HAP-1 (cell line): ENCODE measurements at regions not wholly inside any gene's neighbourhood (a gene's known extent, or its start where the extent isn't known, plus 50 kb on each side); places are given as distances from the start of the nearest gene placed in this dataset.

Experiments used
- DNase-seq, 2 experiments: peaks; one replicate each; pipeline ENCODE4 v3.0.0-alpha.2; 2016 to 2020; ENCODE audit warnings: low spot score in 2 of 2
- H3K27me3 ChIP-seq: fragments of 250-450 bp; sonication (Bioruptor Pico); 2 replicates; pipeline ENCODE4 v1.5.1; 2020; ENCODE audit warnings: low read depth, mild to moderate bottlenecking, moderate library complexity
- H3K36me3 ChIP-seq: fragments of 250-450 bp; sonication (Bioruptor Pico); replicated peaks from 2 replicates; pipeline ENCODE4 v1.5.1; 2020; ENCODE audit warnings: mild to moderate bottlenecking
- H3K4me1 ChIP-seq: fragments of 250-450 bp; sonication (Bioruptor Pico); 2 replicates; pipeline ENCODE4 v1.5.1; 2020; ENCODE audit warnings: mild to moderate bottlenecking
- H3K4me3 ChIP-seq: fragments of 250-450 bp; sonication (Bioruptor Pico); 2 replicates; pipeline ENCODE4 v1.5.1; 2020; ENCODE audit warnings: mild to moderate bottlenecking, moderate library complexity
- H3K9me3 ChIP-seq: fragments of 250-450 bp; sonication (Bioruptor Pico); 2 replicates; pipeline ENCODE4 v1.5.1; 2020; ENCODE audit warnings: mild to moderate bottlenecking, moderate library complexity
- in situ Hi-C: fragments of 300-500 bp; cut with MboI; formaldehyde crosslinking; loops from 3 replicates; pipeline ENCODE4 v1.14.3; 2020; ENCODE audit warnings: low sequenced_read_pairs, inconsistent platforms, mixed read lengths

DNA sequence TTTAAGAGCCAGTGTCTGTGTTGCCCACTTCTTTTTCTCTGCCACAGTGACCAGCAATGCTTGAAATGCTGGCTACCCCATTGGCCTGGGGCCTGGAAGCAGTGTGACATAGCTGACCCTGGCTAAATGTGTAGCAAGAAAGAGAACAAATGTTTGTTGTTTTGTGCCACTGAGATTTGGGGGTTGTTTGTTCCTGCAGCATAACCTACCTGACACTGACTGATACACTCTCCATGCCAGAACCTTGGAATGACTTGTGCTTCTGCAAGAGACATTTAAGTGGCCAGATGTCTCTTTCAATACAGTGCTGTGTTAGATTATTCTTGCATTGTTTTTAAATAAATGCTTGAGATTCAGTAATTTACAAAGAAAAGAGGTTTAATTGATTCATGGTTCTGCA lies 411.5 kb downstream of the TYW1 start:
- Histone ChIP-seq H3K27me3 (no peaks in the 10 kb centered on the region), H3K9me3 (no peaks in the 10 kb centered on the region), H3K4me1 (no peaks in the 10 kb centered on the region), H3K4me3 (no peak overlapping the region), H3K36me3 (no peaks in the 10 kb centered on the region)
- no peak for DNase-seq
- in situ Hi-C loops = no loop called here

DNA sequence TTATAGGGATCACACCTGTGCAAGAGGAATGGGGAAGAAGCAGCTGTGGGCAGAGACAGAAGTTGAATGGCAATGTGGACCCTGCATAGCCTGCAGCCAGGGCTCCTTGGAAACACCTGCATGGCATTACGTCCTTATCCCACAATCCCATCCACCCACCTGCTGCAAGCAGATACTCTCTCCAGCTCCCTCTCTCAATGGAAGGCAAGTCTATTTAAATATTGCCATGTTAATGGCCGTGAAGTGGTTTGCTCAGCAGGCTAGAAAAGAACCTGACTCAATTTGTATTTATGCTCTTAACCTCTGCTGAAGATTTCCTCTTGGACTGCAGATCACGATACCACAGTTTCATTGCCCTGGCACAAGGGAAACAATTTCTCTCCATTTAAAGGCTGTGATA lies 417.0 kb downstream of the TYW1 start:
- H3K4me1 ChIP-seq = no peaks in the 10 kb centered on the region
- no peak for DNase-seq
- no peaks in the 10 kb centered on the region for H3K27me3 ChIP-seq
- no peak overlapping the region for H3K4me3 ChIP-seq
- in situ Hi-C loops = no loop called here
- H3K36me3 ChIP-seq = no peaks in the 10 kb centered on the region
- no peaks in the 10 kb centered on the region for H3K9me3 ChIP-seq

DNA sequence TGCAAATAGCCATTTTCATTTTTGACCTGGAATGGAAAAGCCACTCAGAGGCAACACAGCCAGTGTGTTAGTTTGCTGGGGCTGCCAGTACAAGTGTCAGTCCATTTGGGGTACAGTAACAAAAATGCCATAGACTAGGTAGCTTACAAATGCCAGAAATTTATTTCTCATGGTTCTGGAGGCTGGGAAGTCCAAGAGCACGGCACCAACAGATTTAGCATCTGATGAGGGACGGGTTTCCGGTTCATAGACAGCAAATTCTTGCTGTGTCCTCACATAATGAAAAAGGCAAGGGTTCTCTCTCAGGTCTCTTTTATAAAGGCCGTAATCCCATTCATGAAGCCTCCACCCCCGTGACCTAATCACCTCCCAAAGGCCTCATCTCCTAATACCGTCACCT lies 418.2 kb downstream of the TYW1 start:
- no peak for DNase-seq
- Histone ChIP-seq H3K9me3 (no peaks in the 10 kb centered on the region), H3K4me3 (no peak overlapping the region), H3K36me3 (no peaks in the 10 kb centered on the region), H3K27me3 (no peaks in the 10 kb centered on the region), H3K4me1 (no peaks in the 10 kb centered on the region)
- in situ Hi-C loops = no loop called here

DNA sequence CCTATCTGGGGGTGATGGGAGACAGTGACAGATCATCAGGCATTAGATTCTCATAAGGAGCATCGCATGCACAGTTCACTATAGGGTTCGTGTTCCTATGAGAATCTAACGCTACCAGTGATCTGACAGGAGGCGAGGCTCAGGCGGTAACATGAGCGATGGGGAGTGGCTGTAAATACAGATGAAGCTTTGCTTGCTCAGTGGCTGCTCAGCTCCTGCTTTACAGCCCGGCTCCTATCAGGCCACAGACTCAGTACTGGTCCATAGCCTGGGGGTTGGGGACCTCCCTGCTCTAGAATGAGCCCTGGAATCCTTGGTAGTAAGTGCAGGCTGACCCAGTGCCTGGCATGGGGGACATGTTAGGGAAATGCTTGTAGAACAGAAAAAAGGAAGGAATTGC lies 426.0 kb downstream of the TYW1 start:
- no peak overlapping the region for H3K4me3 ChIP-seq
- H3K27me3 ChIP-seq = no peaks in the 10 kb centered on the region
- H3K36me3 ChIP-seq = no peaks in the 10 kb centered on the region
- H3K4me1 ChIP-seq = no peaks in the 10 kb centered on the region
- H3K9me3 ChIP-seq = no peaks in the 10 kb centered on the region
- in situ Hi-C loops = no loop called here
- DNase-seq = no peak

DNA sequence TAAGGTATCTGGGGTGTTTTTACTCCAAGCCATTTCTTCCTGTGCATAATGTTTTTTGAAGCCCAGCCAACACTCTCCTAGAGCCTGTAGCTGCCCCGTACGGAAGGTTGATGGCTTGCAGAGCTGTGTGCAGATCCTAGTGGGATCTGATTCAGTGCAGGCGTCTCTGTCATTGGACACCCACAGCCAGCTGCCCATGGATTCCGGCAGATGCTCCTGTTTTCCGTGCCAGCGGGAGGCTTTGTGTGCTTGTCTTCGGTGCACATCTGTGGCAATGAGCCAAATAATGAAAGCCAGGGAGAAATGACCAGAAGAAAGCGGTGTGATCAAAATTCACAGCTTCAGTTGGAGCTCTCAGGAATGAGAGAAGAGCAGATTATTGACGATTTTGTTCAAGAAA lies 426.4 kb downstream of the TYW1 start:
- H3K9me3 ChIP-seq = no peaks in the 10 kb centered on the region
- H3K4me3 ChIP-seq = no peak overlapping the region
- H3K4me1 ChIP-seq = no peaks in the 10 kb centered on the region
- no peaks in the 10 kb centered on the region for H3K27me3 ChIP-seq
- no peak for DNase-seq
- in situ Hi-C loops = no loop called here
- H3K36me3 ChIP-seq = no peaks in the 10 kb centered on the region

DNA sequence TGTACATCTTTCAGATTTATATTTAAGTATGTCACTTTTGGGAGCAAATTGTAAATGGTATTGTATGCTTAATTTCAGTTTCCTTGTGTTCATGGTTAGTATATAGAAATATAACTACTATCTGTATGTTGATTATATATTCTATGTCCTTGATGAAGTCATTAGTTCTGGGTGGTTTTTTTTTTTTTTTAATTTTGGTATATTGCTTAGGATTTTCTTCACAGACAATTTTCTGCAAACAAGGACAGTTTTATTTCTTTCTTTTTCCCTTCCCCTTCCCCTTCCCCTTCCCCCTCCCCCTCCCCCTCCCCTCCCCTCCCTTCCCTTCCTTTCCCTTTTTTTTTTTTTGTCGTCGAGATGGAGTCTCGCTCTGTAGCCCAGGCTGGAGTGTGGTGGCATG lies 430.0 kb downstream of the TYW1 start:
- no peak overlapping the region for H3K4me3 ChIP-seq
- no peaks in the 10 kb centered on the region for H3K36me3 ChIP-seq
- DNase-seq = no peak
- in situ Hi-C loops = no loop called here
- no peaks in the 10 kb centered on the region for H3K4me1 ChIP-seq
- H3K9me3 ChIP-seq = no peaks in the 10 kb centered on the region
- no peaks in the 10 kb centered on the region for H3K27me3 ChIP-seq

DNA sequence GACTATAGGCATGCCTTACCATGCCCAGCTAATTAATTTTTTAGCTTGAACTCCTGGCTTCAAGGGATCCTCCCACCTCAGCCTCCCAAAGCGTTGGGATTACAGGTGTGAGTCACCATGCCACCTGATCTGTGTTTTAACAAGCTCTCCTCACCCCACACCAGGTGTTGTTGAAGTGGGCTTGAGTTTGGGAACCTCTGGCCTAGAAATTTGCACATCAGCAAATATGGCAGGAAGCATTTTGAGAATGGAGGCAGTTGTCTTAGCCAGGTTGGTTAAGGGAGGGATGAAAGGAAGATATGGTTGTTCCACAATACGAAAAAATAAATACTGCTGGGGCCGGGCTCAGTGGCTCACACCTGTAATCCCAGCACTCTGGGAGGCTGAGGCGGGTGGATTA lies 433.1 kb downstream of the TYW1 start:
- Histone ChIP-seq H3K9me3 (no peaks in the 10 kb centered on the region), H3K27me3 (no peaks in the 10 kb centered on the region), H3K36me3 (no peaks in the 10 kb centered on the region), H3K4me1 (no peaks in the 10 kb centered on the region), H3K4me3 (no peak overlapping the region)
- in situ Hi-C loops = no loop called here
- DNase-seq = no peak

DNA sequence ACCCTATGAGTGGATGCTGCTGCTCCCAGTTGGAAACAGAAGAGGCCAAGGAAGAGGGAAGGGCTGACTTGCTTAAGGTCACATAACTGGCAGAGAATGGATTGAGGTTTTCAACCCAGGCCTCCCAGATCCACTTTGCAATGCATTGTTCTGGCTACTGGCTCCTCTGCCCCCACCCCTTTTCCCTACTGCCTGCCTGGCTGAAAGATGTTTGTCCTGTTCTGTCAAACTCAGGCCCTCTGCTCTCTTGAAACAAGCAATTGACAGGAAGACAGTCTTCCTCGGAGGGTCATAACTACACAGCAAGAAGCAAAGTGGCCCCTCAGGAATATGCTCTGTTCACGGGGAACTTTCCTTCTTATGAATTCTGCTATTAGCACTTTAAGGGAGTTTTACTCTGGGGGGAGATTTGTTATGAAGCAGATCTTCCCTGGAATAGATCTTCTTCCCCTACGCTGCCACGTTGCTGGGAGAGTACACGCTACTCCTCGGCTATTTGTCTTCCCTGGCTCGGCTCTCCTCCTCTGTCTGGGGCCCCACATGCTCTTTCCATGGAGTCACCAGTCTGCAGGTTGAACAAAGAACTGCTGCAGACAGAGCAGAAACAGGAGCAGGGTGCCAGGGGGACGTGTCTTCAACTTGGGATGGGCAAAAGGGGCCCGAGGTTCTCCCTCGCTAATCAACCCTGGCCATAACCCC lies 436.1 kb downstream of the TYW1 start:
- Histone ChIP-seq H3K27me3 (no peaks in the 10 kb centered on the region), H3K4me1 (no peaks in the 10 kb centered on the region), H3K36me3 (no peaks in the 10 kb centered on the region), H3K9me3 (no peaks in the 10 kb centered on the region), H3K4me3 (no peak overlapping the region)
- DNase-seq = no peak
- in situ Hi-C loops = no loop called here

DNA sequence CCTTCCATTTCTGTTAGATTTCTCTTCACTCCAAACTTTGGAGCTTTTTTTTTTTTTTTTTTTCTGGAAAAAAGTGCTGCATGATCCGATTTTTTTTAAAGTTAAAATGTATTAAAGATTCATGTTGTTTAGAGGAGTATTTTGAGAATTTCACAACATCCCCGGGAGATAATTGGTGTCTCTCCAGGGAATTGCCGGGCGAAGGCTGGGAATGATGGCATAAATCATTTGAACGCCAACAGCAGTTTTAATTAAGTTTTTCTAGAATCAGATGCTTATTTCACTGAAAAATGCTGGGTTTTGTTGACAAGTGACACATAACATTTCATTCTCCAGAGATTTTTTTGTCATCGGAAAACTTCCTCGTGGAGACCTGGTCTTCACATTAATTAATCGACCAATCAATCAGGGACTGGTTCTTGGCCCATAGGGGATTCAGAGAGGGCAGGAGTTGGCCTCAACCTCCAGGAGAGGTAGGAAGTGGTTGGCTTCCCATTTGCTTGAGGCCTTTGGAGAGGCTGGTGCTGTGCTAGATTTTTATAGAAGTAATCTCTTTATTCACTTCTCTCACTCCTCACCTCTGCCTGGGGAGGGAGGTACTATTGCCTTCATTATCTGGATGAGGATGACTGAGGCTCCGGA lies 439.4 kb downstream of the TYW1 start:
- DNase-seq = no peak

DNA sequence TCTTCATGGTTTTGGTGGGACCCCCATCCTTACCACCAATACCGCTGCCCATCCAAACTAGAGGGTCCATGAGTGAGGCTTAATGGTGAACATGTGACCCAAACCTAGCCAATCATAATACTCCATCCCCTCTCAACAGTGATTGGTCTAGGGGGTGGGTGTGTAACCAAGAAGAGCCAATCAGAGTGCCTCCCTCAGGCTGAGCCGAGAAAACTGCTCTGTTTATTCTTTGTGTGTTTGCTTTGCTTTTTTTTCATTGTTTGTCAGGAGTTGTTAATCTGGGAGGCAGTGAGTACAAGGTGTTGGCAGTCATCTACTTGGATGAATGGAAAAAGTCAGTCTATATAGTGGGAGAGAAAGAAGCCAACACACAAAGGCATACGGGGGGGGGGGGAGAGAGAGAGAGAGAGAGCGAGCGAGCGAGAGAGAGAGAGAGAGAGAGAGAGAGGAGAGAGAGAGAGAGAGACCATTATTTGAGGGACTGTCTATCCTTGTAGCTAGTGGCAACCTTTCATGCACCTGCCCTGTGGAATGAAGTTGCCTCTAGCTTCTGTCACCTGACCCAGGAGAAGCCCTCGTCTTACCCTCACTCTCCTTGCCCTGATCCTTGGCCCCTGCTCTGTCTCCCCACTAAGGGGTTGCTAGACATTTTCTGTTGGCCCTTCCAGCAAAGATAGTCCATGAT lies 441.7 kb downstream of the TYW1 start:
- DNase-seq = no peak
- Histone ChIP-seq H3K27me3 (no peaks in the 10 kb centered on the region), H3K36me3 (no peaks in the 10 kb centered on the region), H3K9me3 (no peaks in the 10 kb centered on the region), H3K4me3 (no peak overlapping the region), H3K4me1 (no peaks in the 10 kb centered on the region)
- in situ Hi-C loops = no loop called here

More for the DNA sequence above, 439.4 kb downstream of the TYW1 start:
- Histone ChIP-seq H3K36me3 (no peaks in the 10 kb centered on the region), H3K27me3 (no peaks in the 10 kb centered on the region), H3K4me1 (no peaks in the 10 kb centered on the region), H3K9me3 (no peaks in the 10 kb centered on the region), H3K4me3 (no peak overlapping the region)
- in situ Hi-C loops = no loop called here

DNA sequence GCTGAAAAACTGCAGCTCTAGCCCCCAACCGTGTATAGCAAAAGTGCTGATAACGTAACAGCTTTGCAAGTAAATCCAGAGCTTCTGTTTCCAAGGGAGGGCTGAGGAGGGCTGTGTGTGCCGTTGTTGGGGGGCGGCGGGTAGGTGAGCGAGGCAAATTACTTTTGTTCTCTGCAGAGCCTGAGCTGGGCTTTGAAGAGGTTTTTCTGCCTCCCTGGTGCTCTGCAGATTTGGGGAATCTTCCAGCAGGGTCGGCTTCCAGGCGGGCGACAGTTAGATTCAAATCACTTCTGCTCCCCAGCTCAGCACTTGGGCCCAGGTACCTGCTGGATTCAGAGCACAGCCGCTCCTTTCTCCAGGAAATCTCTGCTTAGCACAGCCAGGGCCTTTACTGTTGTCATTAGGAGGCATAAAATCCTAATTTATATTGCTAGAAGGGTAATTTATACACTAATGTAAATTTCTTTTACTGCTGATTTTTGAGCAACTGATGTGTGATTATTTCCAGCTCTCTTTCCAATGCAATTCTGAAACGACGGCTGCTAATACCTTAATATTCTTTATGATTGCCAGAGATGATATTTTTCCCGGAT lies 442.4 kb downstream of the TYW1 start:
- Histone ChIP-seq H3K9me3 (no peaks in the 10 kb centered on the region), H3K36me3 (no peaks in the 10 kb centered on the region), H3K27me3 (no peaks in the 10 kb centered on the region), H3K4me3 (no peak overlapping the region), H3K4me1 (no peaks in the 10 kb centered on the region)
- in situ Hi-C loops = no loop called here
- no peak for DNase-seq

DNA sequence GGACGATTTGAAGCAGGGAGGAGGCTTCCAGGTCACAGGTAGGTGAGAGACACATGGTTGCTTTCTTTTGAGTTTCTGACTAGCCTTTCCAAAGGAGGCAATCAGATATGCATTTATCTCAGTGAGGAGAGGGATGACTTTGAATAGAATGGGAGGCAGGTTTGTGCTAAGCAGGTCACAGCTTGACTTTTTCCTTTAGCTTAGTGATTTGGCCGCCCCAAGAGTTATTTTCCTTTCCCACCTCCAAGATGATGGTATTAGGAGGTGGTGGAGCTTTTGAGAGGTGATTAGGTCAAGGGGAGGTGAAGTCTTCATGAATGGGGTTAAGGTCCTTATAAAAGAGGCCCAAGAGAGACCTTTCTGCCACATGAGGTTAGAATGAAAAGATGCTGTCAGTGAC lies 443.7 kb downstream of the TYW1 start:
- DNase-seq = no peak
- H3K9me3 ChIP-seq = no peaks in the 10 kb centered on the region
- H3K36me3 ChIP-seq = no peaks in the 10 kb centered on the region
- H3K4me3 ChIP-seq = no peak overlapping the region
- in situ Hi-C loops = no loop called here
- H3K27me3 ChIP-seq = no peaks in the 10 kb centered on the region
- no peaks in the 10 kb centered on the region for H3K4me1 ChIP-seq

DNA sequence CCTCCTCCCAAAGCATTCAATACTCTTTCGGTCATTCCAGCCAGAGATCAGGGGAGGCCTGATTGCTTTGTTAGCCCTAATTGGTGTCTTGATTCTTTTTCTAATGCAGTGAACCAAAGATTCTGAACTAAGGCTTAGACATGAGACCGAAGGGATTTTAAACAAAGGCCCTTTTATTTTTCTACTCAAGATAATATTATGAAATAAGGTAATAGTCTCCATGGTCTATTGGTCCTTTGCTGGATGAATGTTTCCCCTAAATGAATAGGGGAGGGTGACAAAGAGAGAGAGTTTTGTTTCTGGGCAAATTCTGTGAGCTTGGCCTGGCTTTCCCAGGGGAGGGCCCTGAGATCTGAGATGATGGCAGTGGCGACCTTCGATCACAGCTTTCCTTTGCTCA lies 449.1 kb downstream of the TYW1 start:
- DNase-seq = no peak
- Histone ChIP-seq H3K36me3 (no peaks in the 10 kb centered on the region), H3K9me3 (no peaks in the 10 kb centered on the region), H3K4me1 (no peaks in the 10 kb centered on the region), H3K4me3 (no peak overlapping the region), H3K27me3 (no peaks in the 10 kb centered on the region)
- in situ Hi-C loops = no loop called here

DNA sequence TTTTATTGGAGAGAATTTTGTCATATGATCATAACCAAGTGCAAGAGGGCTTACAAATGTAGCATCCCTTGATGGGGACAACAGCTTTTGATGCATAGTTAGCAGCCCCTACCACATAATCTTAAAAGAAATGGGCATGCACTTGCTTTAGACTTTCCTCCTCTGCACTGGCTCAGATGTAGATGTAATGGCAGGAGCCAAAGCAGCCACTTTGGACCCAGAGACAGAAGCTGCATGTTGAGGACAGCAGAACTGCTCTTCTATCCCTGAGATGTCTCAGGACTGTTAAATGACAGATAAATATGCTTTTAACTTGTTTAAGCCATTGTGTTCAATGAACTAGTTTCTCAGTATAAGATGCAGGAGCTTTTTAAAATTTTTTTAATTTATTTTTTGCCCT lies 450.7 kb downstream of the TYW1 start:
- H3K4me1 ChIP-seq = no peaks in the 10 kb centered on the region
- no peaks in the 10 kb centered on the region for H3K27me3 ChIP-seq
- in situ Hi-C loops = no loop called here
- no peaks in the 10 kb centered on the region for H3K9me3 ChIP-seq
- H3K4me3 ChIP-seq = no peak overlapping the region
- DNase-seq = no peak
- H3K36me3 ChIP-seq = no peaks in the 10 kb centered on the region
